KBM-7 (cell line): ENCODE measurements at regions not wholly inside any gene's neighbourhood (a gene's known extent, or its start where the extent isn't known, plus 50 kb on each side); places are given as distances from the start of the nearest gene placed in this dataset.

Experiments used
- DNase-seq: peaks from one replicate; pipeline ENCODE4 v3.0.0-alpha.2; 2015
- in situ Hi-C: fragments of 300-500 bp; cut with MboI; formaldehyde crosslinking; loops from 2 replicates; pipeline ENCODE4 v1.14.3; 2020; ENCODE audit warnings: low sequenced_read_pairs, low pct_unique_long_range_greater_than_20kb, mixed read lengths

DNA sequence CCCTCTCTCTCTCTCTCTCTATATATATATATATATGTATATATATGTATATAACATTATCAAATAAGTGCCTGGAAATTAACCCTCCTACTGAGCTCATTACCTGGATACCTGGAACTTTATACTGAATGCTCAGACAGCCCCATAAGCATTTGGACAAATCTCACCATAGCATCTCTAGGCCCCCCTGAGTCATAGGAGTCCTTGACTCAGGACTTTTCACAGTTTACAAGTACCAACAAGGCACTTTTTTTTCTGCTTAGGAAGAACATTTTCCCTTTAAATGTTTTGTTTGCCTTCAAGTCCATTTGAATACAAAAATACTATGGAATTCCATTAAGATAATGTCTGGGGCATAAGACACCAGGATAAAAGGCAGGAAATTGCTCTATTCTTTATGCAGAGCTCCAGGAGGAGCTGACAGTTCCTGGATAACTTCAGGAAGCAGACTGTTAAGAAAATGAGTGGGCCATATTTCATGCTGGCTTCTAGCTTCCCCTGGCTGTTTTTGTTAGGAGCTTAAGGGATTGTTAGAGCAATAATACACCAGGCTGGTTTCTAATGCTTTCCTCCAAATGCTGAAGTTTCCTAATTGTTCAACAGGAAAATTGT lies 171.7 kb upstream of the ASIC2 start:
- in situ Hi-C loops: no loop called here
- no peak for DNase-seq

- in situ Hi-C loops: no loop called here
- DNase-seq: no peak
Measured at GRCh38 chr17:33469421-33469820, 176.3 kb upstream of the ASIC2 start.

- in situ Hi-C loops: no loop called here
- DNase-seq: no peak
Measured at GRCh38 chr17:33469911-33470310, 176.8 kb upstream of the ASIC2 start.

- in situ Hi-C loops: no loop called here
- no peak for DNase-seq
Measured at GRCh38 chr17:33473061-33473460, 180.0 kb upstream of the ASIC2 start.

DNA sequence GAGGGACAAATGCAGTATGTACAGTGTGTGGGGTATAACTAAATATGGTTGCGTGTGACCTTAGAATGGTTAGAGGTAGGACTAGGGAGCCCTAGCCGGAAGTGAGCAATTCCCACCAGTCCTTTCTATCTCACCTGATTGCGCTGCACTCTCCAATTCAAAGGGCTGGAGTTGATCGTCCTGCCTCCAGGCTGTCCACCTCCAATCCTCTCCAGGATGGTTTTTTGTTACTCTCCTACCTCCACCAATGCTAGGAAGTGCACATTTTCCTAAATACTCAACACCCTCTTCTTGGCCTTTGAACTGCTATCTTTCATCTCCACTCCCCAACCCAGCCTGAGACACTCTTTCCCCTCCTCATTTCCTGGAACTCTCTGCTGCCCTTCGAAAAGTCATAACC lies 181.7 kb upstream of the ASIC2 start:
- in situ Hi-C loops: no loop called here
- no peak for DNase-seq

GRCh38 chr17:33475594-33475993 lies 182.5 kb upstream of the ASIC2 start:
- in situ Hi-C loops: no loop called here
- no peak for DNase-seq

GRCh38 chr17:33481652-33482051 lies 188.6 kb upstream of the ASIC2 start:
- in situ Hi-C loops: no loop called here
- no peak for DNase-seq

DNA sequence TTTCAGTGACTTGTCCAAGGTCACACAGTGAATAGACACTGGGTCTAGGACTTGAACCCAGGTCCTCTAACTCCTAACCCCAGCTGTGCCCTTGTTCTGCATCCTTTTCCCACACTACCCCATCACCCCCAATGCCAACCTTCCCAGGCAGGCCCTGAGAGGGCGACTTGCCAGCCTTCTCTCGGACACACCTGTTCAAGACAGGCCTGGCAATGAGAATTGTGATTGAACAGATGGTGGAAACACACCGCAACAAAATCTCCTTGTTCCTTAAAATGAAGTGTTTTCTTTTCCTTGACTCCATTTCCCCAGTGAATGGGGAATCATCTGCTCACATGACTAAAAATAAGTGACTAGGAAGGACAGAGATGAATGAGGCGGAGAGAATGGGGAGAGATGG lies 189.5 kb upstream of the ASIC2 start:
- DNase-seq: no peak
- in situ Hi-C loops: no loop called here

GRCh38 chr17:33484559-33484958 lies 191.5 kb upstream of the ASIC2 start:
- in situ Hi-C loops: no loop called here
- DNase-seq: no peak

GRCh38 chr17:33486135-33486885 lies 193.2 kb upstream of the ASIC2 start:
- DNase-seq: no peak
- in situ Hi-C loops: no loop called here

DNA sequence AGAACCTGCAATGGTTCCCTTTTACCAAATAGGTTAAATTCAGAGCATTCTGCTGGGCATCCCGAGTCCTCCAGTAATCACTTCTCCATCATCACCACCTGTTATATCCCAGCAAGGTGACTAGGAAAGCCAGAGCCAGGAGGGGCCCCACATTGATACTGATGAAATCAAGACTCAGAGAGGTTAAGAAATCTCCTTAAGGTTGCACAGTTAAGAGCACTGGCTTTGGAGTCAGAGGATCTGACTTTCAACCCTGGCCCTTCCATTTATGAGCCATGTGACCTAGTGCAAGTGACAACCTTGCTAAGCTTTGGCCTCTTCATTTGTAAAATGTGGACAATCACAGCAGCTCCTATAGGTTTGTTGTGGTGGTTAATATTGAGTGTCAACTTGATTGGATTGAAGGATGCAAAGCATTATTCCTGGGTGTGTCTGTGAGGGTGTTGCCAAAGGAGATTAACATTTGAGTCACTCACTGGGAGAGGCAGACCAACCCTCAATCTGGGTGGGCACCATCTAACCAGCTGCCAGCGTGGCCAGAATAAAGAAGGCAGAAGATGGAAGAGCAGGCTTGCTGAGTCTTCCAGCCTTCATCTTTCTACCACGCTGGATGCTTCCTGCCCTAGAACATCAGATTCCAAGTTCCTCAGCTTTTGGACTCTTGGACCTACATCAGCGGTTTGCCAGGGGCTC lies 194.2 kb upstream of the ASIC2 start:
- no peak for DNase-seq
- in situ Hi-C loops: no loop called here

GRCh38 chr17:33491871-33492481 lies 198.9 kb upstream of the ASIC2 start:
- in situ Hi-C loops: no loop called here
- DNase-seq: no peak

- DNase-seq: no peak
Measured at GRCh38 chr17:33492731-33493265, 199.7 kb upstream of the ASIC2 start.

GRCh38 chr17:33493566-33493965 lies 200.5 kb upstream of the ASIC2 start:
- in situ Hi-C loops: no loop called here
- no peak for DNase-seq

More at GRCh38 chr17:33492731-33493265, 199.7 kb upstream of the ASIC2 start:
- in situ Hi-C loops: no loop called here

GRCh38 chr17:33494151-33494550 lies 201.1 kb upstream of the ASIC2 start:
- no peak for DNase-seq
- in situ Hi-C loops: no loop called here

DNA sequence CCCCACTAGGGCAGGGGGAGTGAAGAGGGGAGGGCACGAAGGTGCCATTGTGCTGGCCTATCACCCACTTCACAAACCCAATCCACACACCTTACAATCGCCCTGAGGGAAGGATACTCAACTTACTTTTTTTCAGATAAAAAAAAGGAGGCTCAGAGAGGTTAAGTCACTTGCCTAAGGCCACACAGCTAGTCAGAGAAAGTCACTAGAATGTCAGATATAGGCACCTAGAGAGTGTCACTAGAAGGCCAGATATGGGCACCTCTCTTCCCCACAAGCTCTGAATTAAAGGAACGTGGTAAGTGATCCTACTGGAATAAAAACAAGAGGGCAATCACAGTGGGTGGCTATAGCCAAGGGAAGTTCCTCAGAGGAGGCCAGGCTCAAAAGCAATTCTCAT lies 204.5 kb upstream of the ASIC2 start:
- in situ Hi-C loops: no loop called here
- DNase-seq: no peak

DNA sequence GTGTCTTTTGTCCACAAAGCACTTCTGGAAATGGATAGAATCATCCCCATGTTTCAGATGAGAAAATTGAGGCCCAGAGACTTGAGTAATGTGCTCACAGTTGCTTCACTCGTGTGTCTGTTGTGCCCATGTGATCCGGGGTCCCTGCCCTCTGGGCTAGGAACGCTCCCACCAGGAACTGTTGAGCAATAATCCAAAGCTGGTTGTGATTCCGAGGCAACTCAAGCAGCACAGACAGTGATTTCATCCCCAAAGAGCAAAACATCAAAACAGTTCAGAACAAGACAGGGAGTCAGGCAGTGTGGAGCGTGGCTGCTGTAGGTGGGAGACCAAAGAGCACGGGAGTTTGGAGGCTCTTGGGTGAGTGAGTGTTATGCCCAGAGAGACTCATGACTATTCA lies 205.0 kb upstream of the ASIC2 start:
- in situ Hi-C loops: no loop called here
- DNase-seq: no peak

DNA sequence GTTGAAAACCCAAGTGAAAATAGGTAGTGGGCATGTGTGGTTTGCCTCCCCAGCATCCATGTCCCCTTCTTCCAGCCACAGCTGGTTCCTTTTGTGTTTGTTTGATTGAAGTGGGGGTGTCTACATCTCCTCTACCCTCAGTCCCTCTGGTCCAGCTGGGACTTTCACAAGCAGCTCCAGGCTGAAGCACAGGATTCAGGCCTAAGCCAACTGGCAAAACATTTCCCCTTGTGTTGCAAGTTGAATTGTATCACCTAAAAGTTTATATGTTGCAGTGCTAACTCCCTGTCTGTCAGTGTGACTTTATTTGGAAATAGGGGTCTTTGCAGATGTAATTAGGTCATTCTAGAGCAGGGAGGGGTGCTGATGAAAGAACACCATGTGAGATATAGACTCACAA lies 205.9 kb upstream of the ASIC2 start:
- DNase-seq: no peak
- in situ Hi-C loops: no loop called here

- in situ Hi-C loops: no loop called here
- no peak for DNase-seq
Measured at GRCh38 chr17:33500151-33500550, 207.1 kb upstream of the ASIC2 start.

GRCh38 chr17:33501185-33501584 lies 208.1 kb upstream of the ASIC2 start:
- DNase-seq: no peak
- in situ Hi-C loops: no loop called here
